ENCODE measurements at regions not wholly inside any gene's neighbourhood (a gene's known extent, or its start where the extent isn't known, plus 50 kb on each side); places are given as distances from the start of the nearest gene placed in this dataset.

GRCh38 chr17:70268383-70268782 is 99.1 kb downstream of the KCNJ2 start:
- intact Hi-C loops (cut with DNase I) = no loop called here
- no peak for TF ChIP-seq CTCF (IDR thresholded peaks at IDR 0.05)
- Histone ChIP-seq H3K4me3 (no peak overlapping the region), H3K27me3 (no peaks in the 10 kb centered on the region), H3K36me3 (no peaks in the 10 kb centered on the region), H3K9me3 (no peaks in the 10 kb centered on the region), H3K27ac (no peak overlapping the region), H3K4me1 (no peaks in the 10 kb centered on the region)
- DNase-seq (ENCODE audit: low spot score in 2 of 2) = no peak

- TF ChIP-seq CTCF (IDR thresholded peaks at IDR 0.05) = no peak
- Histone ChIP-seq H3K4me3 (no peak overlapping the region), H3K9me3 (no peaks in the 10 kb centered on the region), H3K27ac (no peak overlapping the region), H3K36me3 (no peaks in the 10 kb centered on the region), H3K4me1 (no peaks in the 10 kb centered on the region), H3K27me3 (no peaks in the 10 kb centered on the region)
- no peak for DNase-seq (ENCODE audit: low spot score in 2 of 2)
- intact Hi-C loops (cut with DNase I) = no loop called here
These were observed 101.2 kb downstream of the KCNJ2 start for GRCh38 chr17:70270554-70270953.

GRCh38 chr17:70271200-70271599 is 101.9 kb downstream of the KCNJ2 start:
- Histone ChIP-seq H3K9me3 (no peaks in the 10 kb centered on the region), H3K27me3 (no peaks in the 10 kb centered on the region), H3K27ac (no peak overlapping the region), H3K4me1 (no peaks in the 10 kb centered on the region), H3K36me3 (no peaks in the 10 kb centered on the region), H3K4me3 (no peak overlapping the region)
- intact Hi-C loops (cut with DNase I) = no loop called here
- no peak for TF ChIP-seq CTCF (IDR thresholded peaks at IDR 0.05)
- DNase-seq (ENCODE audit: low spot score in 2 of 2) = no peak

GRCh38 chr17:70271672-70272071 is 102.3 kb downstream of the KCNJ2 start:
- no peak overlapping the region for H3K4me3 ChIP-seq
- no peak for TF ChIP-seq CTCF (IDR thresholded peaks at IDR 0.05)
- H3K9me3 ChIP-seq = no peaks in the 10 kb centered on the region
- no peaks in the 10 kb centered on the region for H3K27me3 ChIP-seq
- DNase-seq (ENCODE audit: low spot score in 2 of 2) = no peak
- H3K36me3 ChIP-seq = no peaks in the 10 kb centered on the region
- no peak overlapping the region for H3K27ac ChIP-seq
- intact Hi-C loops (cut with DNase I) = no loop called here
- no peaks in the 10 kb centered on the region for H3K4me1 ChIP-seq

GRCh38 chr17:70274255-70274654 is 104.9 kb downstream of the KCNJ2 start:
- no peak for TF ChIP-seq CTCF (IDR thresholded peaks at IDR 0.05)
- no peak for DNase-seq (ENCODE audit: low spot score in 2 of 2)
- no peaks in the 10 kb centered on the region for H3K27me3 ChIP-seq

GRCh38 chr17:70276906-70277305 is 107.6 kb downstream of the KCNJ2 start:
- H3K9me3 ChIP-seq = no peaks in the 10 kb centered on the region
- H3K27ac ChIP-seq = no peak overlapping the region
- H3K4me3 ChIP-seq = no peak overlapping the region
- no peaks in the 10 kb centered on the region for H3K4me1 ChIP-seq
- intact Hi-C loops (cut with DNase I) = no loop called here
- no peak for TF ChIP-seq CTCF (IDR thresholded peaks at IDR 0.05)
- no peak for DNase-seq (ENCODE audit: low spot score in 2 of 2)
- no peaks in the 10 kb centered on the region for H3K36me3 ChIP-seq
- no peaks in the 10 kb centered on the region for H3K27me3 ChIP-seq

More at GRCh38 chr17:70274255-70274654, 104.9 kb downstream of the KCNJ2 start:
- Histone ChIP-seq H3K36me3 (no peaks in the 10 kb centered on the region), H3K4me3 (no peak overlapping the region), H3K4me1 (no peaks in the 10 kb centered on the region), H3K27ac (no peak overlapping the region), H3K9me3 (no peaks in the 10 kb centered on the region)
- intact Hi-C loops (cut with DNase I) = no loop called here
